ENCODE measurements at regions not wholly inside any gene's neighbourhood (a gene's known extent, or its start where the extent isn't known, plus 50 kb on each side); places are given as distances from the start of the nearest gene placed in this dataset.

DNA sequence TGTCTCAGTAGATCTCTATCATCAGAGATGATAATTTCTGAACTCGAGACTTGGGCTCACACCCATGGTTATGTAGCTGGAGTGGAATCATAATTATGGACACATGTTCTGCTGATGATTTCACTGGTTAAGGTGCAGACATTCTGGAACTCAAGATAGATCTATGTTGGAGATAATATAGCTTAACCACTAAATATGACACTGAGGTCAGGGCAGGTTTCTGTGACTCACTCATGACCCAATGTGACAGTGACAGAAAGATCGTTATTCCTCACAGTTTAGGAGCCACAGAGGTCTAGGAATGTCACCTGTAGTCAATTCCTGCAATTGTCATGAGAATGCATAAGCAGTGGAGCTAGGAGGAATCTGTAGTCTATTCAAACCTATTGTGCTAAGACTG is 828.6 kb downstream of the TRIB2 start:
- CTCF ChIA-PET = no interaction called here
- DNase-seq (ENCODE audit: low spot score) = no peak
- POLR2A ChIA-PET (ENCODE audit: low non-redundant PET) = no interaction called here
- H3K27ac ChIP-seq = no peak overlapping the region
- TF ChIP-seq, protein P1, sequence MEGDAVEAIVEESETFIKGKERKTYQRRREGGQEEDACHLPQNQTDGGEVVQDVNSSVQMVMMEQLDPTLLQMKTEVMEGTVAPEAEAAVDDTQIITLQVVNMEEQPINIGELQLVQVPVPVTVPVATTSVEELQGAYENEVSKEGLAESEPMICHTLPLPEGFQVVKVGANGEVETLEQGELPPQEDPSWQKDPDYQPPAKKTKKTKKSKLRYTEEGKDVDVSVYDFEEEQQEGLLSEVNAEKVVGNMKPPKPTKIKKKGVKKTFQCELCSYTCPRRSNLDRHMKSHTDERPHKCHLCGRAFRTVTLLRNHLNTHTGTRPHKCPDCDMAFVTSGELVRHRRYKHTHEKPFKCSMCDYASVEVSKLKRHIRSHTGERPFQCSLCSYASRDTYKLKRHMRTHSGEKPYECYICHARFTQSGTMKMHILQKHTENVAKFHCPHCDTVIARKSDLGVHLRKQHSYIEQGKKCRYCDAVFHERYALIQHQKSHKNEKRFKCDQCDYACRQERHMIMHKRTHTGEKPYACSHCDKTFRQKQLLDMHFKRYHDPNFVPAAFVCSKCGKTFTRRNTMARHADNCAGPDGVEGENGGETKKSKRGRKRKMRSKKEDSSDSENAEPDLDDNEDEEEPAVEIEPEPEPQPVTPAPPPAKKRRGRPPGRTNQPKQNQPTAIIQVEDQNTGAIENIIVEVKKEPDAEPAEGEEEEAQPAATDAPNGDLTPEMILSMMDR (conservative IDR thresholded peaks at IDR 0.05; ENCODE audit: low read depth) = no peak

DNA sequence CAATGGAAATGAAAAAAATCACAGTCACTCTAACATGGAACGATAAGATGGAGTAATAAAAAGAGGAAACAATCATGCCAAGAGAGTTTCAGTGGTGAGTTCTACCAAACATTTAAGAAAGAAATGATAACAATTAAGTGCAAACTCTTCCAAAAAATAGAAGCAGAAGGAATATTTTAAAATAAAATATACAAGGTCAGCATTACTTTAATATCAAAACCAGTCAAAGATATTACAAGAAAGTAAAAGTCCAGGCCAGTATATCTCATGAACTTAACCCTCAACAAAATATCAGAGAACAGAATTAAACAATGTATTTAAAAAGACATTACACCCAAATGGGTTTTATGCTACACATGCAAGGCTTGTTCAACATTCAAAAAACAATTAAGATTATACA is 829.4 kb downstream of the TRIB2 start:
- no peak for DNase-seq (ENCODE audit: low spot score)
- TF ChIP-seq, protein P1 (conservative IDR thresholded peaks at IDR 0.05; ENCODE audit: low read depth) = no peak
- CTCF ChIA-PET = no interaction called here
- no peak overlapping the region for H3K27ac ChIP-seq
- POLR2A ChIA-PET (ENCODE audit: low non-redundant PET) = no interaction called here

DNA sequence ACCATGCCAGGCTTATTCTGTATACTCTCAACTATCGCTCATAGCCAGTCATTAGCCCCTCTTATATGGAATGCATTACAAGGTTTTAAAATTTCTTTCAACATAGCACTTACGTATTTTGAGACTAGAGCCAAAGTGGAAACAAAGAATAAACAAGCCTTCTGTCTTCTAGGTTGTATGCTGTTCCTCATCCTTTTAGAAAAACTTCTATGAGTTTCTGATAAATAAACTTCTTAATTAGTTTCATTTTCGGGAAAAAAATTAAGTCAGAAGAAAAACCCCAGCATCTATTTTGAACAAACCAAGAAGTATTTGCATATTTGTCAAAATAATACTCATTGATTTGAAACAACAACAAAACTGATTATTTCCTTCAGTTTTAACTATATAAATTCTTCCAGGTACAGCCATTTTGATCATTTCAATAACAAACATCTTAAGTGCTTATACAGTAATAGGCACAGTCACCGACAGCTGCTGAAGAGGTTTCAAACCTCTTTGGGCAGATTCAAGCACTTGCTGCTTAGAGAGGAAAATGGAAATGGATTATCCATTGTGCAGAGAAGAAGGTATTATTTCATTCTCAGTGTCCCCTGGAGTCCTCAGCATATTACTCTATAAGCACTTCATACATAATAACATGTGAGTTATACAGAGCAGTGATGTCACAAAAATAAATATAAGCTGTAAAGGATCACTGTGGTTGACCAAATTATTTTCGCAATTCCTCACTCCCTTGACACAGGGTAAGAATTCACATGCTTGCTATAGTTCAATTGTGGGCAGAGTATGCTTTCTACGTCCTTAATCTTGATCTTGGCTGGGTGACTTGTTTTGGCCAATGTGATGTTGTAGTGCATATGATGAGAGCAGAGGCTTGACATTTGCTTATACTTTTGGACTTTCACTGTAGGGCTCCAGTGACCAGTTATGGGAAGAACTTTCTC is 833.8 kb downstream of the TRIB2 start:
- ChIA-PET CTCF (interaction anchor here (0.5 kb wide), 2 partner anchors 537 to 691 kb away, joined by 3 read pairs; no protein-coding TSS in a partner anchor), POLR2A (ENCODE audit: low non-redundant PET) (no interaction called here)
- no peak overlapping the region for H3K27ac ChIP-seq
- TF ChIP-seq, protein P1 (conservative IDR thresholded peaks at IDR 0.05; ENCODE audit: low read depth) = no peak
- no peak for DNase-seq (ENCODE audit: low spot score)

DNA sequence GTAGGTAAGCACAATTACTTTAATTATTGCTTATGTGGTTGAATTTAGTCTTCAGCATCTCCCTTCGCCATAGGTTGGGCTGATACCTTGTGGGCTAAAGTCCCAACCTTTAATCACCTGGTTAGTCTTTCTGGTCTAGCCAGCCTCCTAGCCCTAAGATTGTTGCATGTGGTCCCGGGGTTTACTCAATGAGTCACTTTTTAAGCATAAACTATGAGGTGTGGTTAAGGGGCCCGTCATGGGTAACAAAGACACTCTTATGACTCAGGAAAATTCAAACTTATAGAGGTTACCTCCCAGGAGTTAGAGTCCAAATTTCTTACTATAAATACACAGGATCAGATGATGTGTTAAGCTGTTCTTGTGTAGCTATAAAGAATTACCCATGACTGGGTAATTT is 841.6 kb downstream of the TRIB2 start:
- H3K27ac ChIP-seq = no peak overlapping the region
- DNase-seq (ENCODE audit: low spot score) = peak; percentile 57
- POLR2A ChIA-PET (ENCODE audit: low non-redundant PET) = no interaction called here
- TF ChIP-seq, protein P1 (conservative IDR thresholded peaks at IDR 0.05; ENCODE audit: low read depth) = no peak
- CTCF ChIA-PET = no interaction called here

DNA sequence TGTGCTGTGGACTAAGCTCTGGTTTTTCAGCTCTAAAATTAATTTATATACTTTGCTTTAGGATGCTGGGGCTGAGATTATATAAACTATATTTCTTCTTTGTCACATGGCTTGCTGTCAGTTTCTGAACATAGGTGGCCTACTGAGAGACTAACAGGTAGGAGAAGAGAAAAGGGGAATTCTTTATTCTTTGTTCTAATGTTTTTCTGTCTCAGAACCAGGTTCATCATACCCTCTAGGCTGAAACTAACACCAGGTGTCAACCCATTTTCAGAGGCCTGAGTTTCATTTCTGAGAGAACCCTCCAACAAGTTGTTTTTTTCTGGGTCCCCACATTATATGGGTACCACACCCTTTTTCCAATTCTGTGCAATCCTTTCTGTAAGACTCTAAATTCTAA is 843.6 kb downstream of the TRIB2 start:
- H3K27ac ChIP-seq = no peak overlapping the region
- POLR2A ChIA-PET (ENCODE audit: low non-redundant PET) = no interaction called here
- no peak for DNase-seq (ENCODE audit: low spot score)
- CTCF ChIA-PET = no interaction called here
- TF ChIP-seq, protein P1 (conservative IDR thresholded peaks at IDR 0.05; ENCODE audit: low read depth) = no peak

DNA sequence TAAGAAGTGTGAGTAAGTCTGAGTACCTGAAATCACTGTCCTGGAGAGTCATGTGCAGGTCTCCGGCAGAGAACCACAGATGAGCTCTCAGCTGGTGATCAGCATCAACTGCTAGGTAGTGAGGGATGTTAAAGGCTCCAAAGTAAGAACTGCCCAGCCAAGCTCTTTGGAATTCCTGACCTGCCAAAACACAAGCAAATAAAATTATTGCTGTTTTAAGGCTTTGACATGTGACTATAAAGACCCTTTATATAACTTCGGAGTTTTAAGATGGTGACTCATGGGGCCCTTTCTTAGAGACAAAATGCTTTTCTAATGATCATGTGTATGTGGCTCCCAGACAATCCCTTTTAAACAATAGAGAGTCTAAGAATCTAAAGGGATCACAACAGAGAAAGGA is 855.7 kb downstream of the TRIB2 start:
- ChIA-PET POLR2A (ENCODE audit: low non-redundant PET) (no interaction called here), CTCF (no interaction called here)
- no peak for DNase-seq (ENCODE audit: low spot score)

More for the DNA sequence above, 855.7 kb downstream of the TRIB2 start:
- TF ChIP-seq, protein P1 (conservative IDR thresholded peaks at IDR 0.05; ENCODE audit: low read depth) = no peak
- no peak overlapping the region for H3K27ac ChIP-seq

All from RWPE1 (cell line).